GM12878 (cell line): ENCODE measurements at regions not wholly inside any gene's neighbourhood (a gene's known extent, or its start where the extent isn't known, plus 50 kb on each side); places are given as distances from the start of the nearest gene placed in this dataset.

Experiments used
- CBX3 ChIP-seq: fragments of 200-600 bp; sonication (generic); IDR thresholded peaks from 2 replicates; pipeline ENCODE4 v1.6.1; 2016; ENCODE audit warnings: low read depth, borderline replicate concordance
- EP300 ChIP-seq, 2 experiments: fragments of 150-350 bp in 1 of 2; IDR thresholded peaks; 2 replicates each; pipeline ENCODE4 v1.6.1; 2011 to 2012; ENCODE audit warnings: low read depth in 2 of 2, low read length in 2 of 2, borderline replicate concordance in 1 of 2, improper control_type of control experiment in 1 of 2, inconsistent platforms in 1 of 2; ENCODE audit not compliant: control insufficient read depth in 1 of 2
- EZH2 ChIP-seq: IDR thresholded peaks from 2 replicates; pipeline ENCODE4 v1.6.1; 2012; ENCODE audit warnings: low read depth, mild to moderate bottlenecking, control low read depth, inconsistent platforms, low read length, borderline replicate concordance; ENCODE audit not compliant: control insufficient read depth

DNA sequence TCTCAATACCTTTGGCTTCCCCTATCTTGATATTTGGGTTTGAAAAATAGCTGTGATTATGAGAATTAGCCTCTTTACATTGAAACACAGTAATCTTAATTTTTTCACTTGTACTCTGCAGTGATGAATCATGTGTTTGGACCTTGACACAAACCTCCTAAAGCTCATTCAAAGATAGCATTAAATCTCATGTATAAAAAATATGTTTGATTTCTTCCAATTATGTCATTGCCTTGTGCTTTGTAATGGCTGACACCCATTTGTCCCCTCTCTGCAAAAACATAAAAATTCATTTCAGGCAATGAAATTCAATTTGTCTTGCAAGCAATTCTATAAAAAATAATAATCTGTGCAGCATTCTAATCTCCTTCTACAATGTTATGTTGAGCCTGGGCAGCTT lies 422.4 kb upstream of the BOD1L1 start:
- TF ChIP-seq EZH2: no peak
- TF ChIP-seq CBX3: no peak
- TF ChIP-seq EP300 (IDR thresholded peaks at IDR 0.05; ENCODE audit: borderline replicate concordance in 1 of 2, control insufficient read depth in 1 of 2, low read depth in 2 of 2, low read length in 2 of 2): no peak
